Lung (tissue), 9 donors: ENCODE measurements at regions not wholly inside any gene's neighbourhood (a gene's known extent, or its start where the extent isn't known, plus 50 kb on each side); places are given as distances from the start of the nearest gene placed in this dataset.
"Not testable (repeated sequence)": the region's sequence is repeated elsewhere in the genome, so short reads cannot be mapped to it uniquely, and the experiment has no call there.

Experiments used
- ATAC-seq: fragments of 200-7000 bp; cut with Tn5 transposase; one replicate; pipeline ENCODE4 v1.9.1; 2020; ENCODE audit warnings: moderate number of reproducible peaks; ENCODE audit not compliant: insufficient read depth, low FRiP score
- DNase-seq, 3 donors: peaks; one replicate each; pipeline ENCODE4 v3.0.0-alpha.2; 2013 to 2017
- H3K27ac ChIP-seq, 2 donors: one replicate each; pipeline ENCODE4 v1.5.1; 2013; ENCODE audit warnings: mild to moderate bottlenecking in 2 of 2, moderate library complexity in 2 of 2, control low read depth in 1 of 2, inconsistent platforms in 1 of 2, low read depth in 1 of 2, low read length in 1 of 2
- H3K27me3 ChIP-seq, 3 donors: one replicate each; pipeline ENCODE4 v1.5.1; 2013; ENCODE audit warnings: low read length in 2 of 3; ENCODE audit not compliant: control insufficient read depth in 3 of 3, insufficient read depth in 3 of 3
- H3K36me3 ChIP-seq, 4 donors: one replicate each; pipeline ENCODE4 v1.5.1; 2013; ENCODE audit warnings: low read length in 4 of 4, mild to moderate bottlenecking in 1 of 4, moderate library complexity in 1 of 4; ENCODE audit not compliant: control insufficient read depth in 4 of 4, insufficient read depth in 4 of 4
- H3K4me1 ChIP-seq, 5 donors: one replicate each; pipeline ENCODE4 v1.5.1; 2013; ENCODE audit warnings: low read length in 5 of 5, mild to moderate bottlenecking in 2 of 5, moderate library complexity in 1 of 5; ENCODE audit not compliant: control insufficient read depth in 5 of 5, insufficient read depth in 5 of 5
- H3K4me3 ChIP-seq: one replicate; pipeline ENCODE4 v1.5.1; 2013; ENCODE audit warnings: mild to moderate bottlenecking, control low read depth, moderate library complexity
- H3K9ac ChIP-seq, 2 donors: one replicate each; pipeline ENCODE4 v1.5.1; 2013; ENCODE audit warnings: low read length in 2 of 2, control low read depth in 1 of 2; ENCODE audit not compliant: insufficient read depth in 1 of 2
- H3K9me3 ChIP-seq, 4 donors: one replicate each; pipeline ENCODE4 v1.5.1; 2013; ENCODE audit warnings: low read length in 3 of 4, mild to moderate bottlenecking in 1 of 4, moderate library complexity in 1 of 4; ENCODE audit not compliant: control insufficient read depth in 4 of 4, insufficient read depth in 3 of 4
- WGBS, 2 donors: extraction: QIAGEN DNeasy Blood & Tissue Kit; methylation state at CpG; one replicate each; pipeline ENCODE4 v1.1.7; 2013; 5-methylcytosine and 5-hydroxymethylcytosine counted together
- donor health status: Bipolar disorder and iron deficiency.
- donor health status: healthy.
- donor health status: DM: yes; HTN: yes; CAD: no.

DNA sequence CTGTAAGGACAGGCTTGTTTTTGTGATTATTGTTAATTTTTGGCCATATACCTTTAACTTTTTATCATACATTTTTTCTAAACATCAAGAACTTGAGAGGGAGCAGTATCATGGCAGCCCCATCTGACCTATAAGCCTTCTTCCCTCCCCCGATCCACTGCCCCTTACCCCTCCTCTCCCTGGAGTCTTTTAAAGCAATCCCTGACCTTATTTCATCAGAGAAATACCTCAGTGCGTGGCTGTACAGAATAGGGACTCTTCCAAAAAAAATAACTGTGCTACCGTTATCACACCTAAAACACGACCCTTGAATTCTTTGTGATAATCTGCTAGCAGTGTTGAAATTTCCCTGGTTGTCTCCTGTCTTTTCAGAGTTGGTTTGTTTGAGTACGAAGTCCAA is 4448.7 kb upstream of the TPTE start:
- not testable (repeated sequence) for H3K27me3 ChIP-seq, H3K9me3 ChIP-seq, DNase-seq, H3K9ac ChIP-seq, H3K36me3 ChIP-seq, H3K4me1 ChIP-seq, H3K4me3 ChIP-seq, H3K27ac ChIP-seq, ATAC-seq
- no CpG with 5 or more reads among the region's 5 CpGs for WGBS, 2 donors

DNA sequence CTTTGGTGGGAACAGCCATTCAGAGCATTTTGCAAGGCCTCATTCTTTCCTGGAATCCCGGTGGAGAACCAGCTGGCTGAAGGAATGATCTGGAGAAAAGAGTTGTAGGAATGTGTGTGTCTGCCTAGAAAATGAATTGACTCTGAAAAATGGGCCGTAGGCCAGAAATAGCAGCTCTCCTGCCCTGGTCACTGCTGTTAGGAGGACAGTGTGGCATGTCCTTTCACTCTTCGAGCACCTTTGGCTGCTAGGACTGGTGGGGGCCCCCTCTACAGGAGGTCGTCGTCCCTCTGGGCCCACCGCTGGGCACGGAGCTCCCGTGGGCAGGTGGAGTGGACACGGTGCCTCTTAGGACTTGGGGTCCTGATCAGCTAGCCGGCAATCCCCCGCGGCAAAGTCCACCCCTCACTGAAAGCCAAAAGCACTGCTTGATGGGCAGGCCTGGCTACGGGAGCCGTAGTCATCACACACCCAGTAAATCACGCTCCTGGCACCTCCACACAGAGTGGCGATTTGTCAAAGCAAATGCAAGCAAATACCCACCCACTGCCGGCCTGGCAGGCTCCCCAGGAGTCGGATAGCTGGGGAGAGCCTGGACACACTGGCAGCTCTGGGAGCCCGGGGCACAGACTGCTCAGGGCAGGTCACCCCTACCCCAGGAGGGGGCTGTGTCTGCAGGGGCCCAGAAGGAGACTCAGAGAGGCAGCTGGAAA is 4447.2 kb upstream of the TPTE start:
- no CpG with 5 or more reads among the region's 19 CpGs for WGBS, 2 donors
- not testable (repeated sequence) for DNase-seq, H3K9me3 ChIP-seq, ATAC-seq, H3K4me3 ChIP-seq, H3K36me3 ChIP-seq, H3K27me3 ChIP-seq, H3K4me1 ChIP-seq, H3K27ac ChIP-seq, H3K9ac ChIP-seq

DNA sequence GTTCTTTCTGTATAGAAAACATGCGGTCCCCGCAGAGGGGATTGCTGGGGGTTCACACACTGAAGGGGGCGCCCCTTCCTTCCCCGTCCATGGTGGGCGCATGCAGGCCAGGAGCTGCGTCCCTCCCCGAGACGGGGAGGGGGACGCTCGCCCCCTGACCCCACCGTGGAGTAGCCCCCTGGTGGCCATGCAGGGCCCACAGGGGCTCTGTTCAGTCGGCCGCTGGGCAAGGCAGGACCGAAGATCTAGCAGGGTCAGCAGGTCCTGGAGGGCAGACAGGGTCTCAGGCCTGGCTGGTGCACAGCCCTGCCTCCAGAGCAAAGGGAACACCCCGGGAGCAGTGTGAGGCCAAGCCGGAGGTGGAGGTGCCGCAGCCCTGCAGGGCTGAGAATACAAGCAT is 4446.4 kb upstream of the TPTE start:
- H3K4me1 ChIP-seq, H3K9ac ChIP-seq, H3K27ac ChIP-seq, ATAC-seq, H3K27me3 ChIP-seq, DNase-seq, H3K4me3 ChIP-seq, H3K9me3 ChIP-seq, H3K36me3 ChIP-seq: not testable (repeated sequence)
- WGBS, 2 donors: no CpG with 5 or more reads among the region's 17 CpGs

DNA sequence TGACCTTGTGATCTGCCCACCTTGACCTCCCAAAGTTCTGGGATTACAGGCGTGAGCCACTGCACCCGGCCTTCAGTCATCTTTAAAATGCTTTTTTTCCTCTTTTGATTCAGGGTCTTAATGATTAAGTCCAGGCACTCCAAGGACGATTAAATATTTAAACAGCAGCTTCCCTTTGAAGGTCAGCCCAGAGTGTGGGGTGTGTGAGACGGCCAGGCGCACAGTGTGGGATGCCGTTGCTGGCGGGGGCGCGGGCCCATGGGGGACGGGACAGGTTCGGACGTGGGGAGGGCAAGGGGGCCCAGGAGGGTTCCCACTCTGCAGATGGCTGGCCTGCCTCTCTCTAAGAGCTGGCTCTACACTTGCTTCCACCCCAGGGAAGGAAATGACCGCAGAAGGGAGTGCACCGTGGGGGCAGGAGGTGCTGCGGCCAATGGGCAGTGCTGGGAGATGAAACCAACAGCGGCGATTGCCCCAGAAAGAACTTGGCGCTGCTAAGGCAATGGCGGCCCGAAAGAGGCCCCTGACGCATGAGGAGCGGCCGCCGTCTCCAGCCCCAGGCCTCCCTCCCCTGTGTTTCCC is 4445.7 kb upstream of the TPTE start:
- no CpG with 5 or more reads among the region's 24 CpGs for WGBS, 2 donors
- H3K9me3 ChIP-seq, ATAC-seq, H3K36me3 ChIP-seq, H3K4me1 ChIP-seq, H3K27ac ChIP-seq, H3K27me3 ChIP-seq, DNase-seq, H3K9ac ChIP-seq, H3K4me3 ChIP-seq: not testable (repeated sequence)

DNA sequence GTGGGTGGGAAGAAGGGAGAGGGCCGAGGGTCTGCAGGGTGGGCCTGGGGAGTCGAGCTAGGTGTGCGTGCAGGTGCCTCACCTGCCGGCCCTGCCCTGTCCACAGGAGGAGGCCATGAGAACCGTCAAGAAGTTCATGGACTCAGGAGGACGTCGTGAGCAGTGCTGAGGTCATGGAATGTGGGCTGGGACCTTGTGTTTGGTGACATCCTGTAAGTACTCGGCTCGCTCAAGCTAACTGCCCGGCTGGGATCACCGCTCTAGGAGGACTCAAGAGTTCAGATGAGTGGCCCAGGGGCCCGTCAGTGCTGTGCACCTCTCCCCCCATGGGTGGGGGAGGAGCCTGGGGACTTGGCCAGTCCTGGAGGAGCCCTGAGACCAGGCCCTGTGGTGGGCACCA is 4444.0 kb upstream of the TPTE start:
- H3K4me3 ChIP-seq, H3K27me3 ChIP-seq, DNase-seq, ATAC-seq, H3K4me1 ChIP-seq, H3K9ac ChIP-seq, H3K27ac ChIP-seq, H3K9me3 ChIP-seq, H3K36me3 ChIP-seq: not testable (repeated sequence)
- WGBS, 2 donors: no CpG with 5 or more reads among the region's 12 CpGs

DNA sequence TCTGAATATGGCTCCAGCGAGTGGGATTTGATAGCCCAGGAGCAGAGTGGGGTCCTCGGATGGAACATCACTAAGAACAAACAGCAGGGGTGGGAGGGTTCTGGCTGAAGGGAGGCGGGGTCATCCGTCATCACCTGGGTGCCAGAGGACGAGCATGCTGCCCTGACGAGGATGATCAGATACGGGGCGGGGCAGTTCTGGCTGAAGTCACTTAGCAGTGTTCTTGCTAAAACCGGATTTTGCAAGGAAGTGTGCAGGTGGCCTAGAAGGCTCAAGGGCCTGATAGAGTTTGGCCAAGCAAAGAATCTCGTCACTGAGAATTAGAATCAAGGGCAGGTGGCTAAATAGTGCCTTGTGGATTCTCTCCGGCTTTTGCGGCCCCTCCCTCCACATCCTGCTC is 4442.5 kb upstream of the TPTE start:
- H3K27me3 ChIP-seq, DNase-seq, H3K4me3 ChIP-seq, H3K9ac ChIP-seq, ATAC-seq, H3K4me1 ChIP-seq, H3K27ac ChIP-seq, H3K9me3 ChIP-seq, H3K36me3 ChIP-seq: not testable (repeated sequence)
- WGBS, 2 donors: no CpG with 5 or more reads among the region's 12 CpGs

DNA sequence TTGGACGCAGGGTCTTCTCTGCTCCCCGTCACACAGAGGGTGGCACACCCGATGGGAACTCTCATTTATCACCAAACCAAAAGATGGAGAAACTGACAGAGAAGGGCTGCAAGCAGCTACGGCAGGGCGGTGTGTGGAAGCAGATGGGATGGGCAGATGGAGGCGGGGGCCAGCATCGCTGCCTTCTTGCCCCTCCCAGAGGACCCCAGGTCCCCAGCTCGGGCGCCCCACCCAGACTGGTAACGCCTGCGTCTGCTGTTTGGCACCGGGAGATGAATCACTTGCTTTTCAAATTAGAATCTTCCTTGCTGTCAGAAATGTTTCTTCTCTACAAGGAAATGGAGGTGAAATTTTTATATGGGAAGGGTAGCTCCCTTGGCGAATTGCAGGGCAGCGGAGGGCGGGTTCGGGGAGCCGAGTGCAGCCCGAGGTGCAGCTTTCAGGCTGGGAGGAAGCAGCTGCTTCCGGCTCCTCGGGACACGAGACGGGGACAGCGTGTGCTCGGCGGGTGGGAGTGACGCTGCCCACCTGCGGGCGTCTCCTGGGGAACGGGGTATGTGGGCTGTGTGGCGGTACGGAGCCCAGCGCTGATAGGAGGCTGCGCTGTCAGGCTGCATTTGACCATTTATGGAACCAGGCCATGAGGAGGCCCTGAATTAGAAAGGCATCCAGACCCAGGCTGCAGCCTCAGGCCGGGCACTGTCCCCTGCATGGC is 4440.3 kb upstream of the TPTE start:
- DNase-seq, H3K9me3 ChIP-seq, H3K27me3 ChIP-seq, H3K9ac ChIP-seq, H3K36me3 ChIP-seq, H3K27ac ChIP-seq, H3K4me1 ChIP-seq, H3K4me3 ChIP-seq: not testable (repeated sequence)
- peak; percentile 33 for ATAC-seq
- WGBS, 2 donors: no CpG with 5 or more reads among the region's 34 CpGs

DNA sequence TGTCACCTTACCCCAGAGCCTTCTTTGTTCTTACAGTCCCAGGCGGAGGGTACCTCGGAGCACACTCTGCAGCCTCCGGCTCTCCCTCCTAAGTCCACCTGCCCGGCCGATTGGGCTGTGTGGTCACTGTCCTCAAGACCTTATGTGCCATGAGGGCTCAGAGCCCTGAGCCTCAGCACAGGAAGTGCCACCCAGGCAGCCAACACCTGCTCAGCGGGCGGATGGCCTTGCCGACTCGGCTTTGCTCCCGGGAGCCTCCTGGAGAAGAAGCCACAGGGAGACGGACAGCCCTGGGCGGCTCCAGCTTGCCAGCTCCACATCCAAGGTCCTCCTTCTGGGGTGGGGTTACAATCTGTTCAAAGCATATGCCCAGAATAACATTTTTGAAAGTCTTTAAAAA is 4439.2 kb upstream of the TPTE start:
- not testable (repeated sequence) for H3K27ac ChIP-seq, DNase-seq, H3K9ac ChIP-seq, H3K27me3 ChIP-seq, H3K9me3 ChIP-seq, H3K4me3 ChIP-seq, ATAC-seq, H3K36me3 ChIP-seq, H3K4me1 ChIP-seq
- WGBS, 2 donors: no CpG with 5 or more reads among the region's 12 CpGs
